ENCODE measurements at regions not wholly inside any gene's neighbourhood (a gene's known extent, or its start where the extent isn't known, plus 50 kb on each side); places are given as distances from the start of the nearest gene placed in this dataset.
A peak's percentile ranks its signal among the peaks of the same experiment; 100 is the strongest.
"Not testable (repeated sequence)": the region's sequence is repeated elsewhere in the genome, so short reads cannot be mapped to it uniquely, and the experiment has no call there.

- no peak for DNase-seq (ENCODE audit: extremely low spot score)
- no peaks in the 10 kb centered on the region for H3K4me1 ChIP-seq (ENCODE audit: insufficient read depth)
Measured at GRCh38 chr9:134531220-134531970, 110.2 kb upstream of the COL5A1 start.

DNA sequence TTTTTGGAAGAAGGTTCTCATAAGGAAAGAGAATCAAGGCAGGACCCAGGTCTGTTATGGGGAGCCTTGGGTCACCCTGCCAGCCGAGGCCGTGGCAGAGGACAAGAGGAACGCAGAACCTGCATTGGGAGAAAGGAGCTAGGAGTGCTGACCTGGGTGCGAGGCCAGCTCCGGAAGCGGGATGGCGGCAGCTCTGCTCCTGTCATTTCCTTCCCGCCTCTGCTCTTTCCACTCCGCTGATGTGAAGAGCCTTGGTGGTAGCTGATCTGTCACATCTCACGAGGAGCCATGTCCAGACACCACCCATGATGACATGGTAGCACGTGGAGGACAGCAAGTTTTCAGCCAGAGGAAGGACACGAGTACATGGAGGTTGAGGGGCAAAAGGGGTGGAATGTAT, 109.5 kb upstream of the COL5A1 start:
- no peaks in the 10 kb centered on the region for H3K4me1 ChIP-seq (ENCODE audit: insufficient read depth)
- 64% methylated on average over 12 of the region's 12 CpGs for WGBS
- no peak overlapping the region for H3K4me3 ChIP-seq (ENCODE audit: low read depth, low read length)
- no peak overlapping the region for H3K27ac ChIP-seq (ENCODE audit: low read depth)
- no peak for DNase-seq (ENCODE audit: extremely low spot score)
- no peaks in the 10 kb centered on the region for H3K36me3 ChIP-seq (ENCODE audit: insufficient read depth)

More at GRCh38 chr9:134531220-134531970, 110.2 kb upstream of the COL5A1 start:
- no peak overlapping the region for H3K4me3 ChIP-seq (ENCODE audit: low read depth, low read length)
- no peaks in the 10 kb centered on the region for H3K36me3 ChIP-seq (ENCODE audit: insufficient read depth)
- 56% methylated on average over 9 of the region's 9 CpGs for WGBS
- no peak overlapping the region for H3K27ac ChIP-seq (ENCODE audit: low read depth)

- H3K4me3 ChIP-seq (ENCODE audit: low read depth, low read length); H3K36me3 ChIP-seq (ENCODE audit: insufficient read depth); H3K27ac ChIP-seq (ENCODE audit: low read depth); DNase-seq (ENCODE audit: extremely low spot score); H3K4me1 ChIP-seq (ENCODE audit: insufficient read depth): not testable (repeated sequence)
- WGBS: over 99% methylated on average over 9 of the region's 9 CpGs
Measured at GRCh38 chr9:134532661-134533060, 108.9 kb upstream of the COL5A1 start.

DNA sequence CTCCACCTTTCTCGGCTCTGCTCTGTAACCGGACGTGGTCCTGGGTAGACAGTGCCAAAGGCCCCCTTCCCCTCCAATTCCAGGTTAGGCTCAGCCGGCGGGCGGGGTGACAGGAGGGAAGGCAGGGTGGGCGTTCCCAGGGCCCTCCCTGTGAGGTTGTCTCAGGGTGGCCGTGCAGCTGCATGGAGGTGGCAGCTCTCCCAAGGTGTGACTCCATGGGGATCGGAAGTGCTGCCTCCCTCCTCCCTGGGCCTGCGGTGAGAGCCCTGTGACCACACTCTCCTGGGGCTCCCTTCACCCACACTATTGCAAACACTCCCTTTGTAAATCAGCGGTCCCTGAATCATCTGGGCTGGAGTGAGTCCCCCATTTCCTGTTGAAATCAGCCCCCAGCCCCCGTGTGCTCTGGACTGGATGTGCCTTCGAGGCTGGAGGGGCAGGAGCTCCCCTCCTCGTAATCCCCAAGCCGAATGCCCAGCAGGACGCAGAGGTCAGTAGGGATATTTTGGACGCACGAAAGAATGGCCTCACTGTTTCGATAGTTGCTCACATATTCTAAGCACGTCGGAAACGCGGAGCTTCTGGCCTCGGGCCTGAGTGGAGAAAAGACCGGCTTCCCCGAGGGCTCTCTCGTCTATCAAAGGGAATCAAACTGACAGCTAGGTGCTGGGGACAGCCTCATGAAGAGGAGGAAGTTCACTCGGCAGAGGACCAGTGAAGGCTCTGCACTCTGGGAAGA, 107.6 kb upstream of the COL5A1 start:
- H3K27ac ChIP-seq (ENCODE audit: low read depth): no peak overlapping the region
- no peak overlapping the region for H3K4me3 ChIP-seq (ENCODE audit: low read depth, low read length)
- H3K36me3 ChIP-seq (ENCODE audit: insufficient read depth): no peaks in the 10 kb centered on the region
- H3K4me1 ChIP-seq (ENCODE audit: insufficient read depth): no peaks in the 10 kb centered on the region
- no peak for DNase-seq (ENCODE audit: extremely low spot score)
- WGBS: 61% methylated on average over 28 of the region's 28 CpGs

DNA sequence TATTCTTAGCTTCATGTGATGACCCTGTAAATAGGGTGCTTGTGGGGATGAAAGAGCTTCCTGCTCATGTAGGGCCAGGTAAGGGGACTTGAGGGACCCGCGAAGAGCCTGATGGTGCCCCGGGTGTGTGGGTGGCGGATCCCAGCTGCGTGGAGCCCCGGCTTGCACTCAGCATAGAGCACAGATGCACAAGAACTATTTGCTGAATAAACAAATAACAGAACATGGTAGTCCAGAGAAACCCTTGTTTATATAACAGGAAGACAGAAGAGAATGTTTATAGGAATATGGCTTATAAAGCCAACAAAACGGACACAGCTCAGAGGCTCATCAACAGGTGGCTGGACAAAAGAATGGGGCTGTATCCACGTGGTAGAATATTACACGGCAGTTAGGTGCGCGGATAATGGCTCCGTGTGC, 106.9 kb upstream of the COL5A1 start:
- WGBS: 40% methylated on average over 12 of the region's 12 CpGs
- no peaks in the 10 kb centered on the region for H3K36me3 ChIP-seq (ENCODE audit: insufficient read depth)
- no peak overlapping the region for H3K27ac ChIP-seq (ENCODE audit: low read depth)
- no peak for DNase-seq (ENCODE audit: extremely low spot score)
- no peaks in the 10 kb centered on the region for H3K4me1 ChIP-seq (ENCODE audit: insufficient read depth)
- no peak overlapping the region for H3K4me3 ChIP-seq (ENCODE audit: low read depth, low read length)

GRCh38 chr9:134535171-134535570, 106.4 kb upstream of the COL5A1 start:
- Histone ChIP-seq H3K27ac (ENCODE audit: low read depth) (no peak overlapping the region), H3K4me1 (ENCODE audit: insufficient read depth) (no peaks in the 10 kb centered on the region), H3K36me3 (ENCODE audit: insufficient read depth) (no peaks in the 10 kb centered on the region), H3K4me3 (ENCODE audit: low read depth, low read length) (no peak overlapping the region)
- 88% methylated on average over 9 of the region's 9 CpGs for WGBS
- DNase-seq (ENCODE audit: extremely low spot score): no peak

GRCh38 chr9:134536101-134536900, 105.3 kb upstream of the COL5A1 start:
- no peak for DNase-seq (ENCODE audit: extremely low spot score)
- Histone ChIP-seq H3K27ac (ENCODE audit: low read depth) (no peak overlapping the region), H3K4me3 (ENCODE audit: low read depth, low read length) (no peak overlapping the region), H3K36me3 (ENCODE audit: insufficient read depth) (no peaks in the 10 kb centered on the region), H3K4me1 (ENCODE audit: insufficient read depth) (no peaks in the 10 kb centered on the region)
- WGBS: 49% methylated on average over 22 of the region's 22 CpGs

- Histone ChIP-seq H3K36me3 (ENCODE audit: insufficient read depth) (no peaks in the 10 kb centered on the region), H3K4me1 (ENCODE audit: insufficient read depth) (no peaks in the 10 kb centered on the region), H3K4me3 (ENCODE audit: low read depth, low read length) (no peak overlapping the region), H3K27ac (ENCODE audit: low read depth) (no peak overlapping the region)
- 96% methylated on average over 14 of the region's 14 CpGs for WGBS
- no peak for DNase-seq (ENCODE audit: extremely low spot score)
Measured at GRCh38 chr9:134536931-134537330, 104.7 kb upstream of the COL5A1 start.

GRCh38 chr9:134537951-134538641, 103.5 kb upstream of the COL5A1 start:
- H3K27ac ChIP-seq (ENCODE audit: low read depth): peak overlapping the region; percentile 46
- H3K36me3 ChIP-seq (ENCODE audit: insufficient read depth): no peaks in the 10 kb centered on the region
- H3K4me3 ChIP-seq (ENCODE audit: low read depth, low read length): no peak overlapping the region
- WGBS: 55% methylated on average over 21 of the region's 21 CpGs
- DNase-seq (ENCODE audit: extremely low spot score): no peak
- no peaks in the 10 kb centered on the region for H3K4me1 ChIP-seq (ENCODE audit: insufficient read depth)

DNA sequence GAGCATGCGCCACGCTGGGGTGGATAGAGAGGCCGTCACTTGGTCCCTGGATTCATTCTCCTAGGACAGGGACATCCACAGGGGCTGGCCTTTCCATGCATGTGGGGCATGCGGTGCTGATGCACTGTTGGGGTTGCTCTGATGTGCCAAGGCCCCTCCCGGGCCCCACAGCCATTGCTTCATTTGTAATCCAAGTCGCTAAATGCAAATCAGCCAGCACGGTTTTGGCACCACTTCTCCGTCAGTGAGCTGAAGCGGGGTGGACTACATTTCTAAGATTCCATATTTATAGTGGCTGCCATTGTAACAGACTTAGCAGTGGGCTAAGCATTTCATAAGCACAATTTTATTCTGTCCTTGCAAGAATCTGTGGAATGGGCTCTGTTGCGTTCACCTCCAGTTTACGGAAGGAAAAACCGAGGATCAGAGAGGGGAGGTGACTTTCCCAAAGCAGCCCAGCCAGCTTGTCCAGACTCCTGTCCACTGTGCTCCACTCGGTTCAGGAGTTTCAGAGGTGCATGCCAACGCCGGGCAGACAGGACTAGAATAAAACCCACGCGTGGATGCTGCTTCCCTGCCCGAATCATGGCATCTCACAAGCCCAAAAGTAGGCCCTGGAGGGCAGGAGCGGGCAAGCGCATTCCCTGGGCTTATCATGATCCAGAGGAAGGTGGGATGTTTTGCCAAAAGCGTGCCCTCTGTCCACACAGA, 102.6 kb upstream of the COL5A1 start:
- H3K27ac ChIP-seq (ENCODE audit: low read depth): peak overlapping the region; percentile 3
- no peak for DNase-seq (ENCODE audit: extremely low spot score)

DNA sequence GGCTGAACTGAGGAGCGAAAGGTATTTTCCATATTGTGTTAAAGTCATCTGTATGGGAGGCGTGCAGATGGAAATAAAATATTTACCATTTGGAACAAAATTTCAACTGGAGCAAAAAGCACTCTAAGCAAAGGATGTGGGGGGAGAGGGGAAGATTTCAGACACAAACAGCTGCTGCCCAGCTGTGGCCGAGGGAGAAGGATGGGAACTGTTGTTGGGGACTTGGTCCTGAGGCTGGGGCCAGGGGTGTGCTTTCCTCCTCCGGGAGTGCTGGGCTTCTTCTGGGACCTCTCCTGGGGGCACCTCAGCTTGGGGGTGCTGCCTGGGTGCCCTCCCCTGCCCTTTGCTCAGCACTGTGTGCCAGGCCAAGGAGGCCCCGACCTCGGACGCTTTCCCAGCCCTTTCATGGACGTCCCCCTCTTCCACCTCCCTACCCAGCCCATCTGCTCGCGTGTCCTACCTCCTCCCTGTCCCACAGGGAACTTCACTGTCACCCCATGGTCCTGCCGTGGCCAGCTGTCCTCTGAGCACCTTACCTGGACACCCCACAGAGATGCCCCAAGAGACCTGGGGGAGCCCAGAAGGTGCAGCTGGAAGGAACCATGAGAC, 101.9 kb upstream of the COL5A1 start:
- DNase-seq (ENCODE audit: extremely low spot score): no peak
- WGBS: 53% methylated on average over 11 of the region's 11 CpGs
- H3K4me1 ChIP-seq (ENCODE audit: insufficient read depth): no peaks in the 10 kb centered on the region
- H3K4me3 ChIP-seq (ENCODE audit: low read depth, low read length): no peak overlapping the region
- H3K27ac ChIP-seq (ENCODE audit: low read depth): no peak overlapping the region
- no peaks in the 10 kb centered on the region for H3K36me3 ChIP-seq (ENCODE audit: insufficient read depth)

More for the DNA sequence above, 102.6 kb upstream of the COL5A1 start:
- 63% methylated on average over 21 of the region's 21 CpGs for WGBS
- H3K36me3 ChIP-seq (ENCODE audit: insufficient read depth): no peaks in the 10 kb centered on the region
- no peaks in the 10 kb centered on the region for H3K4me1 ChIP-seq (ENCODE audit: insufficient read depth)
- H3K4me3 ChIP-seq (ENCODE audit: low read depth, low read length): no peak overlapping the region

GRCh38 chr9:134540276-134541096, 101.1 kb upstream of the COL5A1 start:
- DNase-seq (ENCODE audit: extremely low spot score): no peak
- Histone ChIP-seq H3K4me3 (ENCODE audit: low read depth, low read length) (no peak overlapping the region), H3K4me1 (ENCODE audit: insufficient read depth) (no peaks in the 10 kb centered on the region), H3K36me3 (ENCODE audit: insufficient read depth) (no peaks in the 10 kb centered on the region), H3K27ac (ENCODE audit: low read depth) (no peak overlapping the region)
- WGBS: 75% methylated on average over 19 of the region's 19 CpGs
